ENCODE measurements at regions not wholly inside any gene's neighbourhood (a gene's known extent, or its start where the extent isn't known, plus 50 kb on each side); places are given as distances from the start of the nearest gene placed in this dataset.

GRCh38 chr5:120151181-120151580, 312.9 kb upstream of the PRR16 start:
- no peaks in the 10 kb centered on the region for H3K9me3 ChIP-seq (replicated peaks in 1 of 2; ENCODE audit: control insufficient read depth in 2 of 2, insufficient read depth in 1 of 2, low read depth in 1 of 2, low read length in 2 of 2)
- no peak overlapping the region for H3K18ac ChIP-seq (ENCODE audit: low read length)

DNA sequence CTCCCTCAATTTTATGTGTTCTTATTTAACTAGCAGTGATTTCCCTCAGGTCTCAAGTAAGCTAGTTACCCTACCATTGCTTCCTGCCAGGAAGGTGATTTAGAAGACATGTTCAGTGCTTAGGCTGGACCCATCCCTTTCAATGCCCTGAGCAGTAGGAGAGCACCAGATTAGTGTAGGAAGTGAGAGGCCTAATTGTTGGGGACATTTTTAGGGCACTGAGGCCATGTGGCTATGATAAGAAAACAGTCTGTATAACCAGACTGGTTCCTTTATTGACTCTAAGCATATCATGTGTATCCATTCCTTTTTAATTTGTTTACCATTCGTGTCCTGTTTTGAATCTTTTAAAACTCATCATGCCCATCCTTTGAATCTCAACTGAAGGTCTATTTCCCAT, 312.3 kb upstream of the PRR16 start:
- no peak overlapping the region for H4K8ac ChIP-seq (ENCODE audit: low read depth, low read length)
- no peak overlapping the region for H3K27ac ChIP-seq (replicated peaks; ENCODE audit: low read length)

More at GRCh38 chr5:120151181-120151580, 312.9 kb upstream of the PRR16 start:
- Histone ChIP-seq H3K14ac (ENCODE audit: low read length) (no peak overlapping the region), H4K8ac (ENCODE audit: low read depth, low read length) (no peak overlapping the region), H2BK5ac (ENCODE audit: low read length) (no peak overlapping the region), H2BK12ac (ENCODE audit: low read length) (no peak overlapping the region), H3K9ac (ENCODE audit: low read depth, low read length, poor library complexity) (no peak overlapping the region), H3K4me1 (ENCODE audit: control insufficient read depth in 2 of 2, insufficient read depth in 1 of 2, low read depth in 1 of 2, low read length in 2 of 2) (no peaks in the 10 kb centered on the region), H2AFZ (ENCODE audit: low read length) (no peak overlapping the region), H3K27me3 (ENCODE audit: control insufficient read depth in 3 of 3, insufficient read depth in 3 of 3, low read depth in 1 of 3, low read length in 3 of 3) (no peaks in the 10 kb centered on the region), H3K36me3 (replicated peaks in 1 of 2; ENCODE audit: control insufficient read depth in 2 of 2, insufficient read depth in 2 of 2, low read length in 2 of 2) (no peaks in the 10 kb centered on the region), H4K91ac (ENCODE audit: low read depth, low read length, poor library complexity) (no peak overlapping the region), H3K27ac (replicated peaks; ENCODE audit: low read length) (no peak overlapping the region), H2BK15ac (ENCODE audit: low read length) (no peak overlapping the region), H3K4me3 (ENCODE audit: low read length in 2 of 2) (no peak overlapping the region), H3K23ac (ENCODE audit: low read depth, low read length, poor library complexity) (no peak overlapping the region), H3K79me1 (ENCODE audit: low read depth, low read length) (no peaks in the 10 kb centered on the region), H3K4me2 (ENCODE audit: insufficient read depth, low read length, poor library complexity, severe bottlenecking) (no peak overlapping the region), H2BK120ac (ENCODE audit: low read depth, low read length) (no peak overlapping the region), H2AK5ac (ENCODE audit: low read depth, low read length) (no peak overlapping the region), H3K4ac (ENCODE audit: low read length) (no peak overlapping the region)
- DNase-seq (ENCODE audit: low spot score), result no peak
- WGBS, 2 donors (ENCODE audit: extremely low coverage in 2 of 2, insufficient read length in 2 of 2, insufficient replicate concordance in 1 of 2), result no CpG with 5 or more reads among the region's 1 CpG

GRCh38 chr5:120152472-120152871, 311.6 kb upstream of the PRR16 start:
- Histone ChIP-seq H2BK12ac (ENCODE audit: low read length) (no peak overlapping the region), H3K4me2 (ENCODE audit: insufficient read depth, low read length, poor library complexity, severe bottlenecking) (no peak overlapping the region), H3K9me3 (replicated peaks in 1 of 2; ENCODE audit: control insufficient read depth in 2 of 2, insufficient read depth in 1 of 2, low read depth in 1 of 2, low read length in 2 of 2) (no peaks in the 10 kb centered on the region), H3K18ac (ENCODE audit: low read length) (no peak overlapping the region), H2BK120ac (ENCODE audit: low read depth, low read length) (no peak overlapping the region), H3K14ac (ENCODE audit: low read length) (no peak overlapping the region), H3K27ac (replicated peaks; ENCODE audit: low read length) (no peak overlapping the region), H3K23ac (ENCODE audit: low read depth, low read length, poor library complexity) (no peak overlapping the region), H3K4ac (ENCODE audit: low read length) (no peak overlapping the region), H3K79me1 (ENCODE audit: low read depth, low read length) (no peaks in the 10 kb centered on the region), H3K9ac (ENCODE audit: low read depth, low read length, poor library complexity) (no peak overlapping the region), H2BK15ac (ENCODE audit: low read length) (no peak overlapping the region), H2AK5ac (ENCODE audit: low read depth, low read length) (no peak overlapping the region), H3K4me1 (ENCODE audit: control insufficient read depth in 2 of 2, insufficient read depth in 1 of 2, low read depth in 1 of 2, low read length in 2 of 2) (no peaks in the 10 kb centered on the region), H4K8ac (ENCODE audit: low read depth, low read length) (no peak overlapping the region), H3K36me3 (replicated peaks in 1 of 2; ENCODE audit: control insufficient read depth in 2 of 2, insufficient read depth in 2 of 2, low read length in 2 of 2) (no peaks in the 10 kb centered on the region), H3K27me3 (ENCODE audit: control insufficient read depth in 3 of 3, insufficient read depth in 3 of 3, low read depth in 1 of 3, low read length in 3 of 3) (no peaks in the 10 kb centered on the region), H2AFZ (ENCODE audit: low read length) (peak overlapping the region; percentile 48), H2BK5ac (ENCODE audit: low read length) (no peak overlapping the region), H4K91ac (ENCODE audit: low read depth, low read length, poor library complexity) (no peak overlapping the region), H3K4me3 (ENCODE audit: low read length in 2 of 2) (no peak overlapping the region)
- WGBS, 2 donors (ENCODE audit: extremely low coverage in 2 of 2, insufficient read length in 2 of 2, insufficient replicate concordance in 1 of 2), result no CpG with 5 or more reads among the region's 2 CpGs
- no peak for DNase-seq (ENCODE audit: low spot score)

More for the DNA sequence above, 312.3 kb upstream of the PRR16 start:
- Histone ChIP-seq H3K9me3 (replicated peaks in 1 of 2; ENCODE audit: control insufficient read depth in 2 of 2, insufficient read depth in 1 of 2, low read depth in 1 of 2, low read length in 2 of 2) (no peaks in the 10 kb centered on the region), H2BK120ac (ENCODE audit: low read depth, low read length) (no peak overlapping the region), H3K18ac (ENCODE audit: low read length) (no peak overlapping the region), H3K9ac (ENCODE audit: low read depth, low read length, poor library complexity) (no peak overlapping the region), H2AK5ac (ENCODE audit: low read depth, low read length) (no peak overlapping the region), H3K23ac (ENCODE audit: low read depth, low read length, poor library complexity) (no peak overlapping the region), H3K27me3 (ENCODE audit: control insufficient read depth in 3 of 3, insufficient read depth in 3 of 3, low read depth in 1 of 3, low read length in 3 of 3) (no peaks in the 10 kb centered on the region), H2AFZ (ENCODE audit: low read length) (no peak overlapping the region), H2BK5ac (ENCODE audit: low read length) (no peak overlapping the region), H3K4ac (ENCODE audit: low read length) (no peak overlapping the region), H2BK12ac (ENCODE audit: low read length) (no peak overlapping the region), H3K4me3 (ENCODE audit: low read length in 2 of 2) (no peak overlapping the region), H3K4me2 (ENCODE audit: insufficient read depth, low read length, poor library complexity, severe bottlenecking) (no peak overlapping the region), H4K91ac (ENCODE audit: low read depth, low read length, poor library complexity) (no peak overlapping the region), H3K79me1 (ENCODE audit: low read depth, low read length) (no peaks in the 10 kb centered on the region), H3K14ac (ENCODE audit: low read length) (no peak overlapping the region), H3K4me1 (ENCODE audit: control insufficient read depth in 2 of 2, insufficient read depth in 1 of 2, low read depth in 1 of 2, low read length in 2 of 2) (no peaks in the 10 kb centered on the region), H3K36me3 (replicated peaks in 1 of 2; ENCODE audit: control insufficient read depth in 2 of 2, insufficient read depth in 2 of 2, low read length in 2 of 2) (no peaks in the 10 kb centered on the region), H2BK15ac (ENCODE audit: low read length) (no peak overlapping the region)
- no peak for DNase-seq (ENCODE audit: low spot score)
- WGBS, 2 donors (ENCODE audit: extremely low coverage in 2 of 2, insufficient read length in 2 of 2, insufficient replicate concordance in 1 of 2), result no CpG with 5 or more reads among the region's 1 CpG

DNA sequence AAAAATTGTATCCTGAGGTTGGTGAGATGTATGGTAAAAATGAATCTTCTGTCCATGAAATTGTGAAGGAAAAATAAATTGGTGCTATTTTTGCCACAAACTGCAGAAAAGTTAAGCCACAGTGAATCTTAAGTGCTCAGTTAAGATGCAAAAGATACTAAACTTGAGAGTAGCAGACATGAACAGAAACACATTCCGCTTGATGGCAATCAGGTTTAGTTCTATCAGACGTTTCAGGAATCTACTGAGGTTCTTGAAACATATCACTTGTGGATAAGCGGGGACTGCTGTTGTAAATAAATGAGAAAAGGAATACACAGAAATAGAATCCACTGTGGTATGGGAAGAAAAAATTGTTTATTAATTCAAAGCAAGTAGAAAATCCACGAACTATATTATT, 311.2 kb upstream of the PRR16 start:
- no peak overlapping the region for H2AK5ac ChIP-seq (ENCODE audit: low read depth, low read length)
- H2BK15ac ChIP-seq (ENCODE audit: low read length), result no peak overlapping the region
- H3K9ac ChIP-seq (ENCODE audit: low read depth, low read length, poor library complexity), result no peak overlapping the region
- no peak overlapping the region for H3K23ac ChIP-seq (ENCODE audit: low read depth, low read length, poor library complexity)
- H3K18ac ChIP-seq (ENCODE audit: low read length), result no peak overlapping the region
- no peak overlapping the region for H4K8ac ChIP-seq (ENCODE audit: low read depth, low read length)
- no peak overlapping the region for H4K91ac ChIP-seq (ENCODE audit: low read depth, low read length, poor library complexity)
- H3K27me3 ChIP-seq (ENCODE audit: control insufficient read depth in 3 of 3, insufficient read depth in 3 of 3, low read depth in 1 of 3, low read length in 3 of 3), result no peaks in the 10 kb centered on the region
- H3K4me3 ChIP-seq (ENCODE audit: low read length in 2 of 2), result no peak overlapping the region
- H3K27ac ChIP-seq (replicated peaks; ENCODE audit: low read length), result no peak overlapping the region
- H3K14ac ChIP-seq (ENCODE audit: low read length), result no peak overlapping the region
- no peak for DNase-seq (ENCODE audit: low spot score)
- H3K4me1 ChIP-seq (ENCODE audit: control insufficient read depth in 2 of 2, insufficient read depth in 1 of 2, low read depth in 1 of 2, low read length in 2 of 2), result no peaks in the 10 kb centered on the region
- H2AFZ ChIP-seq (ENCODE audit: low read length), result peak overlapping the region; percentile 48
- H3K9me3 ChIP-seq (replicated peaks in 1 of 2; ENCODE audit: control insufficient read depth in 2 of 2, insufficient read depth in 1 of 2, low read depth in 1 of 2, low read length in 2 of 2), result no peaks in the 10 kb centered on the region
- no peaks in the 10 kb centered on the region for H3K36me3 ChIP-seq (replicated peaks in 1 of 2; ENCODE audit: control insufficient read depth in 2 of 2, insufficient read depth in 2 of 2, low read length in 2 of 2)
- no peak overlapping the region for H2BK12ac ChIP-seq (ENCODE audit: low read length)
- no peak overlapping the region for H3K4ac ChIP-seq (ENCODE audit: low read length)
- no peaks in the 10 kb centered on the region for H3K79me1 ChIP-seq (ENCODE audit: low read depth, low read length)
- no peak overlapping the region for H2BK120ac ChIP-seq (ENCODE audit: low read depth, low read length)
- no peak overlapping the region for H2BK5ac ChIP-seq (ENCODE audit: low read length)
- no peak overlapping the region for H3K4me2 ChIP-seq (ENCODE audit: insufficient read depth, low read length, poor library complexity, severe bottlenecking)
- WGBS, 2 donors (ENCODE audit: extremely low coverage in 2 of 2, insufficient read length in 2 of 2, insufficient replicate concordance in 1 of 2), result no CpG with 5 or more reads among the region's 4 CpGs

Measured in neuronal stem cell (in vitro differentiated cells).